Medulla oblongata (tissue), 1 donor: ENCODE measurements at regions not wholly inside any gene's neighbourhood (a gene's known extent, or its start where the extent isn't known, plus 50 kb on each side); places are given as distances from the start of the nearest gene placed in this dataset.

Experiments
- DNase-seq: peaks from one replicate; pipeline ENCODE4 v3.0.0-alpha.2; 2015; ENCODE audit errors: extremely low spot score

GRCh38 chr5:124647352-124647751 lies 99.1 kb downstream of the ZNF608 start:
- DNase-seq, result no peak

GRCh38 chr5:124645396-124645795 lies 101.0 kb downstream of the ZNF608 start:
- no peak for DNase-seq

GRCh38 chr5:124644582-124644981 lies 101.9 kb downstream of the ZNF608 start:
- DNase-seq, result no peak

GRCh38 chr5:124644138-124644537 lies 102.3 kb downstream of the ZNF608 start:
- DNase-seq, result no peak

- DNase-seq, result no peak
Measured at GRCh38 chr5:124643336-124643735, 103.1 kb downstream of the ZNF608 start.

DNA sequence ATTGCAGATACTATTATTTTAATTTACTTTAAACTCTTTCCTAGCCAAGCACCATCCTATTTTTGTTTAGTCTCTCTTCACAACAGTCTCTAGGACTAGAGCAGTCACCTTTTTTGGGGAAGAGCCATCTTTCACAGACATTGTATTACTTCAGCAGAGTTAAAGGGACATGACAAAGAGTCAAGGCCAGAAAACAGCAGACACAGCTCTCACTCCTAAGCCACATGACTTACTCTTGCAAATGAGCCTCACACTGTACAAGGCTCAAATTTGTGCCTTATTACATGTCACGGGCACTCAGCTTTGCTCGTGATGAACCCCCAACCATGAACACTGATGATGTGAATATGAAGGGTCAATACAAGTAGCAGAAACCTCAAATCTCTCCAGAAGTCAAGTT lies 104.3 kb downstream of the ZNF608 start:
- no peak for DNase-seq

DNA sequence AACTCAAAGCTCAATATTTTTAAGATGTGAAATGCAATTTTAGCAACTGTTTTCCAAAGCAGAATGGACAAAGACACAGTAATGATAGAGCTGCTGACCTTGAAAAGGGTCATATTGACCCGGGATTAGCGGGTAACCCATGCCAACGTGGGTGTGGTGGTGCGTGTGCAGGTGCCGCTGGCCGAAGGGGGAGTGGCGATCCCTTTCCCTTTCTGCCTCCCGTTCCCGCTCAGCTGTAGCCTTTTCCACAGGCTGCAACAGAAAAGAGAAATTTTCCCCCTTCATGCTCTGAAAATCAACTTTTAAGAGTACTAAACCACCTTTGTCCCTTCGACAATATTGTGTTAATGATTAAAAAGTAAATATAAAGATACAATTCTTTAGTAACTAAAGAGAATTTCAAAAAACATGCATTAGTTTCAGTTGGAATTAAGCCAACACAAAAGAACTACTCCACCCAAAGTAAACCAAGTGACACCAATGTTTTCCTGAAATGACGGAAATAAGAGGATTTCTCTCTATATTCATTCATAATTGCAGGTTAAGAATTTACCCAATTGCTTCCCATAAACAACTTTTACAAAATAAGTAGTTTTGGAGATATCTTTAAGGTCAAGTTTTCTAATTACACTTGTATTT lies 105.2 kb downstream of the ZNF608 start:
- DNase-seq, result no peak

DNA sequence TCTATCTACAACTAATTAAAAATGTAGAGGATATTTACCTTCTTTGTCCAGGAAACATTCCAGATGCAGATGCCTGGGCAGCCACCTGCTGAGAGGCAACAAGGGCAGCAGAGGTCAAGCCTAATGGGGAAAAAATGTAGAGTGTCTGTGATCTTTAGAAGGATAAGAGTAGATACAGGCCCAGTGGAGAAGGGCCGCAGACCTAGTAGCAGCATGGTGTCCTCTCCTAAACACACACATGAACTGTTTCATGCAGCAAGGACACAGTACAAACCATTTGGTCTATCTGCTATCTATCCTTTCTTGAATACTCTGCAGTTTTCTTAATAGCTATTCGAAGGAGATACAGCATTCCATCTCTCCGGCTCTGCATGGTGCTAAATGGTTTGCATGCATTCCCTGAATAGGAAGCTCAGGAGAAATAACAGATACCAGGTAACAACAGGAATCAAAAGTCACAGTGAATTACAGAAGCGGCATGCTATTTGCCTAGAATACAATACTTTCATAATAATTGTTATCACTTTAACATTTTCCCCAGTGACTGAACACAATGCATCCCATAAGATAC lies 107.3 kb downstream of the ZNF608 start:
- DNase-seq, result no peak

DNA sequence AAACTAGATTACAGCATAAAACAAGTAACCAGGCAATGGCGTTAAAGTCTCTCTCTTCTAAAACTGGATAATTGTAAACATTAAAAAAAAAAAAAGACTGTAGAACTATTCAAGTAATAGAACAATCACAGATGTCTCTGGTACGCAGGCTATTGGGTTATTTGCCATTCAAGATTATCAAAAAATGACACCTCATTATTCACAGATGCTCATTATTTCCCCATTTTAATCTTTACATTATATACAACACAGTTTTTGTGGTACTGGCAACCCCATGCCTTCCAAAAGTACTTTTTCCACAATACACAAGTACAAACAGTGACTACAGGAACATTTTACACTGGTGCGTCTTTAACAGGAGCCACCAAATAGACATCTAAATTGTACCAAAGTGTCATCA lies 109.4 kb downstream of the ZNF608 start:
- DNase-seq, result no peak

DNA sequence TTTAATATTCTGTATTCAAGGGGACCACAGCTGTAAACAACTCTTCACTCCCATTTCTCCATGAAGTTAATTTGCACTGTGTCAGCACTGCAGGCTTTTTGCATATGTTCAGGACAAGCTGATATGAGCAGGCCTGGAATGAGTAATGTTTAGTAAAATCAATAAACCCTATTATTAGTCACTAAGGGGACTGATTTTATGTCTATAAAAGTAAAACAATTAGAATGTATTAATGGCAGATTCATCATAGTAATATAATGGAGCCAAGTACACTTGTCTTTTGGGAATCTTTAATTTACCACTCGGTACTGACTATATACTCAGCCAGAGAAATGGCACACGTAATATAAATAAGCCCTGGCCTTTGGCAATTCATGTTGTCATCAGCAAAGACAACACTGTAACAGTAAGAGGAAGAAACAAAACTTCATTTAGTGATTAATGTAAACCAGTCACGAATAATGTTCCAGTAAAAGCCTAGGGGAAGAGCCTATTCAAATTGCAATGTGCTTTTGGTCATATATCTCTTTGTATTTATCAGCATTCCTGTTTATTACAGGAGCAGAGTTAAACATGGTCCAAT lies 111.6 kb downstream of the ZNF608 start:
- no peak for DNase-seq

GRCh38 chr5:124634228-124634739 lies 112.2 kb downstream of the ZNF608 start:
- DNase-seq, result peak; percentile 58

GRCh38 chr5:124633209-124633608 lies 113.2 kb downstream of the ZNF608 start:
- DNase-seq, result no peak

DNA sequence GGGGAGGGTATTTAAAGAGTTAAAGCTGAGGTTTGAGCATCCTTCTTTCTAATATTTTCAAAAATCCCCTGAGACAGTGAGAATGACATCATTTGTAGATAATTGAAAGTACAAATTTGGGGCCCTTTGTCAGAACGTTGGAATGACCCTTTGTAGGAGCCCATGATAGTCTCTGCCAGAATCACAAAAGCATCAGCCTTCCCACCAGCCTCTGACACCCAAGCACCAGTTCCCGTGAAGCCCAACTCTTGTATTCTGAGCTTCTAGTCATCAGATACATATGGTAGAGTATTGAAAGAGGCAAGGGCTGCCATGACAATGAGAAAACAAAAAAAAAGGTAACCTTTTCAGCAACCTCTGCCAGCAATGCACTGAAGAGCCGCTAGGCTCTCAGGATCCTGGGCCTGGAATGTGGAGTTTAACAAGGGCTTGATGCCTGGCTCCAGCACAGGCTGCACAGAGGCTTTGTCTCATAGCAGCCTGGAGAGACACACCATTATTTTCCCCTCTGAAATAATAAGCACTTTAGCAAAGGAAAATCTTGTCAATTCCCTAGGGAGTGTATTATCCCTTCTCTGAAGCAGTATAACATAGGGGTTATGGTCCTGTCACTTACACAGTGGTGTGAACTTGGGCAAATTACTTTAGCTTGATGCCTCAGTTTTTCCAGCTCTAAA lies 114.4 kb downstream of the ZNF608 start:
- no peak for DNase-seq

DNA sequence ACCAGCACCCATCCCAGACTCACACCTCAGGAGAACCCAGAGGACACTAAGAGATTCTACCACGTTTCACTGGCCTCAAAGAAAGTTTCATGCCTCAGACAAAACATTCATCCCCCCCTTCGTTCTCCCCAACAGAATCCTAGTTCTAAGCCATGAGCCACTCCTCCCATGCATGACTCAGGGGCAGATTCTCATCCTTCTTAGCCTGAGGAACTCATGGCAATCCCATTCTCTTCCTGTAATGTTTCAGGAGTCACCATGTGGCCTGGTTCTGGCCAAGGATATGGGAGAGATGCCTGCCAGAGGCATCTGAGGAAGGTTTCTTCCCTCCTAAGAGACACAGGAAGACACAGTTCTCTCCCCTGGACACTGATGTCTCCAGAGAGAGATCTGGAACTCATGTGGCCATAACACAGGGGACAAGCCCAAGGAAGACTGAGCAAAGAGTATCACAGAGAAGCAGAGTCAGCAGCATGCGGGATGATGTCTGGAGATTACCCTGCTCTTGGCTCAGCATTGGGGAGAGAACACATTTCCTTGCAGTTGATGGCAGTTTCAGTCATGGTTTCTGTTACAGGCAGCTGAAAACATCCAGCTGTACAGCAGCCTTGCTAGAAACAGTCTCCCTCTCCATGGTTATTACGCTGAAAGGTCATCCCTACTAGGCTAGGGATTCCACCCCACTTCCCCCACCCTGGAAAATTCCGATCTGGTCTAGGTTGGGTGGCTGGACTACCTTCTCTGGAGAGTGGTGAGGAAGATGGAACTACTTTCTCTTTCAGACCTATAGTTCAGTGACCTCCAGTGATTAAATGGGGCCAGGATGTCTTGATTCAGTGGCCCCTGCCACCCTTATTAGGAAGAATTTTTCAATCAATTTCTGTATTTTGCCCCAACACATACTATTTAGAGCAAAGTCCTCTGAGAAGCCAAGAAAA lies 115.4 kb downstream of the ZNF608 start:
- no peak for DNase-seq

DNA sequence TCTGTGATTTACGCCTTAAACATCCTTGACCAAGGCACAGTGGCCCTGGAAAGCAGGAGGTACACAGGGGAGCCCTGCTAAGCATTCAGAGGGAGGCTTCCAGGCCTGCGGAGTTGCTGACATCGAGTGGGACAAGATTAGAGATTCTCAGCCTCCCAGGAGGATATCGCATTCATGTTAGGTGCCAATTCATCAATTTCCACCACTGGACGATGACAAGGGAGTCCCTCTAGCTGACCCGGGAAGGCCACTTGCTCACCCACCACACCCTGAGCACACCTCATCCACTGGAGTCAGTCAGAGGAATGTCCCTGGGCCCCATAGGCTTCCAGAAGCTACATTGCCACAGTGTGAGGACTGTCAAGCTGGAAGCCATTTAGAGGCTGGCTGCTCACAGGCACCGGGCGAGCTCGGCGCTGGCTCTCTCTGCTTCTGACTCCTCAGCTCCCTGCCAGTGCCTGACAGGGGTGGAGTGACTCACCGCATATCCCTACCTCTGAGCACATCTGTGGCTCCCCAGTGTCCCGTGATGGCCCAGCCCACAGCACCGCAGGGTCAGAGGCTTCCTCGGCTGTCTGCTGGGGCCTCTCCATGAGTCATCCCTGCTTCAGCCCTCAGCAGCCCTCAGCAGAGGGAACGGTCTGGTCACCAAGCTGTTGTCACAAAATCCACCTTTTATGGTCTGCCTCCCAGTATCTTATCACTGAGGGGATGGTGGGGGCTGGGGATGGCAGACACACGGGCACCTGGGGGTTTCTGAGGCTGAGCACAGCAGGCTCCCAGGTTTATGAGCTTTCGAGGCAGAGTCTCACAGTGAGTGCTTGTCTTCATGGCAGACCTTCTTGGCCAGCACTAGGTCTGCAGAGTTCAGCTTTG lies 117.5 kb downstream of the ZNF608 start:
- no peak for DNase-seq

DNA sequence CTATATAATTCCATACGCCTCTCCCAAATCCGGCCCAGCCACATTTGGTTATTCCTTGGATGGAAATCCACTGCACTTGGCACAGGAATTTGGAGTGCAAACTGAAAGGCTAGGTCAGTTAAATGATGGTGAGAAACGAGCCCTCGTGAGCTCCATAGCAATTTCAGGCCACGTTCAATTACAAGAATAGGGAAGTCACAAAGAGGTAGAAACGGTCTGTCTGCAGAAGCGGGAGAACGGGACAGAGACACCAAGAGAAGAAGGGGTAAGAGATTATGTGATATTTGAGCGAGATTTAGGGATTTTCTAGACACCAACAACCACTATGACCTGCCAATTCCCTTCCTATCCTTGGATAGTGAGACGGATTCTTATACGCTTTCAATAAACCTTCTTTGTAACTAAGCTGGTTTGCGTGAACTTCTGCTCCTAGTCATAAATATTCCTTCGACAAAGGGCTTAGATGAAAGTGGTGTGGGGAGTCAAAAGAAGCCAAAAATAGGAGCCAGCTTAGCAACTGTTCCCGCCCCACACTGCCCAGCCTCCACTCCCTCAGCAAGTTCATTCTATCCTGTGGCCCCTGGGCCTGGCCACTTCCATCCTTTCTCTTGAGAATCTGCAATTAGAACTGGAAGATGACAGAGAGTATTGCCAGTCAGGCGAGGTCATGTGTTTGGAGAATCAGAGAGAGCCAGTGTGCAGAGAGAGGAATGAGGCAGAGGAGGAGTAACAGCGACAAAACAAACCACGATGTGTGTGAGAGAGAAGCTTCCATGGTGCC lies 118.4 kb downstream of the ZNF608 start:
- peak; percentile 75 for DNase-seq

- no peak for DNase-seq
Measured at GRCh38 chr5:124626053-124626452, 120.4 kb downstream of the ZNF608 start.

DNA sequence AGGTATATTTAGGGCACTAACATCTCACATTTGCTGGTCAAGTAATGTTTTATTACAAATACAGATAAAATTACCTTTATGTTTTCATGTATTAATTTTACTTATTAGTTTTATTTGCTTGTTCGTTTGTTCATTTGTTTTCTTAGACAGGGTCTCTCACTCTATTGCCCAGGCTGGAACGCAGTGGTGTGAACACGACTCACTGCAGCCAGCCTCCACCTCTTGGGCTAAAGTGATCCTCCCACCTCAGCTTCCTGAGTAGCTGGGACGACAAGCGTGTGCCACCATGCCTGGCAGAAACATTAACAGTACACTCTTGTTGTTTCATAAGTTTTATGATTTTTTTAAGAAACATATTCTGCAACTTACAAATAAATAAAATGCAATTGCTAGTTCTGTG lies 123.2 kb downstream of the ZNF608 start:
- no peak for DNase-seq

- DNase-seq, result no peak
Measured at GRCh38 chr5:124622851-124623250, 123.6 kb downstream of the ZNF608 start.

DNA sequence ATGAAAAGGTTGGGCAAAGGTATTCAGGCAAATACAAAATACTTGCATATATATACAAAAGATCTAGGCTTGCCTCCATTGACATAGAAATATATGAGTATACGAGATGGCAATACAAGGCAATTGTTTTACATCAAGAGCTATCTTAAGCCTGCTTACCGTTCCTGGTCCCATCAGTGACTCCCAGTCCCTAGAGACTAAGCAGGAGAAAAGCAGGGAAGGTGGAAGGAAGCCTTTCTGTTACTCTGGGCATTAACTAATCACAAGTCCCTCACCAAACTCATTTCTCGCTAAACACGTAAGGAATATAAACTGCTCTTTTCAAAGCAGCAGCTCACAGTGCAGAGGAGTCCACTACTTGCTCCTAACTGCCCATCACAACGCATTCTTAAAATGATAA lies 125.2 kb downstream of the ZNF608 start:
- no peak for DNase-seq
